Transverse colon (tissue), 4 donors: ENCODE measurements at regions not wholly inside any gene's neighbourhood (a gene's known extent, or its start where the extent isn't known, plus 50 kb on each side); places are given as distances from the start of the nearest gene placed in this dataset.

Source experiments
- DNase-seq: peaks from one replicate; pipeline ENCODE4 v3.0.0-alpha.2; 2019
- H3K27ac ChIP-seq, 4 donors: fragments of 200-600 bp; sonication (generic); 2 replicates each; pipeline ENCODE4 v1.5.1; 2016 to 2018; ENCODE audit warnings: inconsistent platforms in 4 of 4
- H3K27me3 ChIP-seq: fragments of 200-600 bp; sonication (generic); 2 replicates; pipeline ENCODE4 v1.5.1; 2017; ENCODE audit warnings: inconsistent platforms
- H3K36me3 ChIP-seq, 4 donors: fragments of 200-600 bp; sonication (generic); 2 replicates each; pipeline ENCODE4 v1.5.1; 2017 to 2019; ENCODE audit warnings: inconsistent platforms in 4 of 4
- H3K4me1 ChIP-seq, 4 donors: fragments of 200-600 bp; sonication (generic); 2 replicates each; pipeline ENCODE4 v1.5.1; 2017 to 2020; ENCODE audit warnings: inconsistent platforms in 4 of 4
- H3K4me3 ChIP-seq, 4 donors: fragments of 200-600 bp; sonication (generic); 1 replicate in 1 of 4; 2 replicates in 3 of 4; pipeline versions ENCODE4 v1.5.1 to v1.6.1; 2017 to 2019; ENCODE audit warnings: inconsistent platforms in 4 of 4
- H3K9me3 ChIP-seq, 2 donors: fragments of 200-600 bp; sonication (generic); 2 replicates each; pipeline ENCODE4 v1.5.1; 2017 to 2019; ENCODE audit warnings: inconsistent platforms in 2 of 2
- CTCF ChIP-seq, 5 experiments: fragments of 200-600 bp in 3 of 5; fragments of 450-650 bp in 2 of 5; sonication (generic) in 3 of 5; IDR thresholded peaks; 1 replicate in 2 of 5; 2 replicates in 3 of 5; pipeline ENCODE4 v1.5.1; 2016 to 2017; ENCODE audit warnings: antibody characterized with exemption in 5 of 5, inconsistent platforms in 3 of 5, mild to moderate bottlenecking in 2 of 5, moderate library complexity in 1 of 5
- EP300 ChIP-seq: sonication (generic); formaldehyde crosslinking; IDR thresholded peaks from one replicate; pipeline ENCODE4 v1.6.1; 2017; ENCODE audit warnings: antibody characterized with exemption, low read depth
- POLR2A ChIP-seq: fragments of 450-650 bp; IDR thresholded peaks from one replicate; pipeline ENCODE4 v1.6.1; 2016; ENCODE audit warnings: antibody characterized with exemption, mild to moderate bottlenecking, moderate library complexity
- POLR2AphosphoS5 ChIP-seq, 3 donors: sonication (generic); formaldehyde crosslinking; IDR thresholded peaks; one replicate each; pipeline ENCODE4 v1.6.1; 2016; ENCODE audit warnings: antibody characterized with exemption in 3 of 3
- WGBS, 2 donors: methylation state at CpG; one replicate each; pipeline ENCODE4 v1.1.5; 2018; ENCODE audit warnings: low coverage in 1 of 2; 5-methylcytosine and 5-hydroxymethylcytosine counted together
- in situ Hi-C, 4 donors: fragments of 200-750 bp; cut with MboI; loops; one replicate each; pipeline versions ENCODE4 v1.15.0 to v1.15.1; 2017; ENCODE audit warnings: low sequenced_read_pairs in 3 of 4, low pct_ligation_motif_present in 1 of 4, low pct_unique_long_range_greater_than_20kb in 1 of 4
- intact Hi-C: fragments of 100-400 bp; cut with DNase I; formaldehyde crosslinking; loops from one replicate; pipeline ENCODE4 v1.15.1; 2023; ENCODE audit warnings: low total_unique reads

GRCh38 chr10:124281666-124282065, 137.1 kb downstream of the OAT start:
- no peak for DNase-seq
- no peak for TF ChIP-seq EP300
- no peak for TF ChIP-seq POLR2AphosphoS5 (IDR thresholded peaks at IDR 0.05)
- TF ChIP-seq CTCF (IDR thresholded peaks at IDR 0.05) = no peak
- TF ChIP-seq POLR2A = no peak
- peaks cover 0 to 3% (median 0%) of the 10 kb centered on the region in 4 donors for H3K4me1 ChIP-seq
- no peak overlapping the region for H3K4me3 ChIP-seq
- intact Hi-C loops (no loop called here), in situ Hi-C loops (no loop called here)
- no peaks in the 10 kb centered on the region for H3K9me3 ChIP-seq
- no peak overlapping the region for H3K27ac ChIP-seq
- H3K36me3 ChIP-seq = no peaks in the 10 kb centered on the region
- H3K27me3 ChIP-seq = no peaks in the 10 kb centered on the region
- WGBS, 2 donors = 89 to 100% methylated on average over 1 to 10 of the region's 10 CpGs

DNA sequence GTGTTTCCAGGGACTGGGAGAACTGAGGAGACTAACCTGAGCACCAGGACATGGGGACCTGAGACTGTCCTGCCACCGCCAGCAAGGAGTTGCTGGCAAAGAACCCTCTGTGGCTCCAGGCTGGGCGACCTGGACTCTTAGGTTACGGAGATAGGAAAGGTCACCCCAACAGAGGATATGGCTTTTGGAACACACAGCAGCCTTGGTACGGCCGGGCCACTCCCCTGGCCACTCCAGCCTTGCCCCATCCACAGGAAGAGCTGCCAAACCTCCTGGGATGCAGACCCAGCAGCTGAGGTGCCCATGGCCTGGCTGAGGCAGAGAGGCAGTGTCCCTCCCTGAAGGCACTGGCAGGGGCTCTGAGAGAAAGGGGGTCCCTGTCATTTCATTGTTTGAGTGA, 137.8 kb downstream of the OAT start:
- H3K27ac ChIP-seq = no peak overlapping the region
- H3K9me3 ChIP-seq = no peaks in the 10 kb centered on the region
- intact Hi-C loops (no loop called here), in situ Hi-C loops (no loop called here)
- peaks cover 0 to under 1% (median 0%) of the 10 kb centered on the region in 4 donors for H3K4me1 ChIP-seq
- no peaks in the 10 kb centered on the region for H3K27me3 ChIP-seq
- H3K4me3 ChIP-seq = no peak overlapping the region
- no peak for DNase-seq
- 81 to 96% methylated on average over 3 to 5 of the region's 5 CpGs for WGBS, 2 donors
- no peaks in the 10 kb centered on the region for H3K36me3 ChIP-seq
- TF ChIP-seq POLR2A (no peak), POLR2AphosphoS5 (IDR thresholded peaks at IDR 0.05) (no peak), EP300 (no peak), CTCF (IDR thresholded peaks at IDR 0.05) (no peak)

DNA sequence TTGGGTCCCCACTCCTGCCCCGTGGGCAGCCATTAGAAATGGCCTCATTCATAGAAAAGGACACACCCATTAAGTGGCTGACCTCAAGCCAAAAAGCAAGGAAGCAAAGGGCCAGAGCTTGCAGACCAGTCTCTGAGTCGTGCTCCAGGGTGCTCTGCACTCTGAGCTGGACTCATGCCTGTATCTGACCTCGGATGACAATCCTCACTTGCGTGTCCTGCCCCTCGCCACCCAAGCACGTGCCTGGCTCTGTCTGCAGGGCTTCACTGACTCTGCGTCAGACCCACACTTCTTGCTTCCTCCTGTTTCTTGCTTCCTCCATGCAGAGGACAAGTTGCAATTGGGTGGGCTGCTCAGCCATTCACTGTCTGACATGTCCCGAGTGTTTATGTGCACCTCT, 138.8 kb downstream of the OAT start:
- no peak overlapping the region for H3K27ac ChIP-seq
- H3K9me3 ChIP-seq = no peaks in the 10 kb centered on the region
- intact Hi-C loops = no loop called here
- H3K4me1 ChIP-seq = no peaks in the 10 kb centered on the region
- in situ Hi-C loops = no loop called here
- DNase-seq = no peak
- no peaks in the 10 kb centered on the region for H3K36me3 ChIP-seq
- H3K4me3 ChIP-seq = no peak overlapping the region
- H3K27me3 ChIP-seq = no peaks in the 10 kb centered on the region
- no peak for TF ChIP-seq CTCF (IDR thresholded peaks at IDR 0.05)
- no peak for TF ChIP-seq POLR2AphosphoS5 (IDR thresholded peaks at IDR 0.05)
- TF ChIP-seq EP300 = no peak
- TF ChIP-seq POLR2A = no peak
- WGBS, 2 donors = 77 to 82% methylated on average over 3 to 8 of the region's 8 CpGs

GRCh38 chr10:124279298-124279697, 139.4 kb downstream of the OAT start:
- TF ChIP-seq CTCF (IDR thresholded peaks at IDR 0.05) (no peak), POLR2A (no peak), POLR2AphosphoS5 (IDR thresholded peaks at IDR 0.05) (no peak)
- 86% methylated on average over 2 of the region's 2 CpGs; no CpG with 5 or more reads in 1 of the 2 donors for WGBS, 2 donors
- in situ Hi-C loops = no loop called here

More at GRCh38 chr10:124279298-124279697, 139.4 kb downstream of the OAT start:
- no peak for DNase-seq
- no peaks in the 10 kb centered on the region for H3K4me1 ChIP-seq
- no peak overlapping the region for H3K4me3 ChIP-seq
- H3K9me3 ChIP-seq = peaks cover 0 to 1% of the 10 kb centered on the region in 2 donors
- intact Hi-C loops = no loop called here
- no peak overlapping the region for H3K27ac ChIP-seq
- H3K27me3 ChIP-seq = no peaks in the 10 kb centered on the region
- H3K36me3 ChIP-seq = no peaks in the 10 kb centered on the region
